ENCODE measurements at regions not wholly inside any gene's neighbourhood (a gene's known extent, or its start where the extent isn't known, plus 50 kb on each side); places are given as distances from the start of the nearest gene placed in this dataset.

DNA sequence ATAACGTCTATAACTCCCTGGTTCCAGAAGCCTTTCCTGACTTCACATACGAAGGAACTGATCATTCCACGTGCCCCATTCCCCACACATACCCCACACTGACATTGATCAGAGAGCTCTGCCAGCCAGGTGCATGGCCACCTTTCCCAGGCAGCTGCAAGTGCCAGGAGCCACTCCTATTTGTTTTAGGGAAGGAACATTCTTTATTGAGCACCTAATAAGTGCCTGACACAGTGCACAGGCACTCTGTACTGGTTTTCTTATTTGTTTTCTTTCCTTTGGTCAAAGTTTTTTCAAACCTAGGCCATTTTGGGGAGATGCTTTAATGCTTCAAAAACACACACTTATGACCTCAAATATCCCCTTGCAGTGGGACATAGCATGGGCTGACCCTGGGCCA is 50.0 kb downstream of the PITPNM2 start:
- H3K27ac ChIP-seq = no peak overlapping the region
- H3K9me3 ChIP-seq = no peaks in the 10 kb centered on the region
- intact Hi-C loops (cut with DNase I) = loop anchor here (10.0 kb wide), 1 partner anchor 56 kb away; no protein-coding TSS in a partner anchor
- H3K4me3 ChIP-seq (replicated peaks in 1 of 3) = no peak overlapping the region
- H3K27me3 ChIP-seq = no peaks in the 10 kb centered on the region
- 95 to 98% methylated on average over 3 of the region's 3 CpGs for WGBS, 2 donors
- no peak for TF ChIP-seq POLR2A (IDR thresholded peaks at IDR 0.05)
- TF ChIP-seq, protein P1, sequence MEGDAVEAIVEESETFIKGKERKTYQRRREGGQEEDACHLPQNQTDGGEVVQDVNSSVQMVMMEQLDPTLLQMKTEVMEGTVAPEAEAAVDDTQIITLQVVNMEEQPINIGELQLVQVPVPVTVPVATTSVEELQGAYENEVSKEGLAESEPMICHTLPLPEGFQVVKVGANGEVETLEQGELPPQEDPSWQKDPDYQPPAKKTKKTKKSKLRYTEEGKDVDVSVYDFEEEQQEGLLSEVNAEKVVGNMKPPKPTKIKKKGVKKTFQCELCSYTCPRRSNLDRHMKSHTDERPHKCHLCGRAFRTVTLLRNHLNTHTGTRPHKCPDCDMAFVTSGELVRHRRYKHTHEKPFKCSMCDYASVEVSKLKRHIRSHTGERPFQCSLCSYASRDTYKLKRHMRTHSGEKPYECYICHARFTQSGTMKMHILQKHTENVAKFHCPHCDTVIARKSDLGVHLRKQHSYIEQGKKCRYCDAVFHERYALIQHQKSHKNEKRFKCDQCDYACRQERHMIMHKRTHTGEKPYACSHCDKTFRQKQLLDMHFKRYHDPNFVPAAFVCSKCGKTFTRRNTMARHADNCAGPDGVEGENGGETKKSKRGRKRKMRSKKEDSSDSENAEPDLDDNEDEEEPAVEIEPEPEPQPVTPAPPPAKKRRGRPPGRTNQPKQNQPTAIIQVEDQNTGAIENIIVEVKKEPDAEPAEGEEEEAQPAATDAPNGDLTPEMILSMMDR (IDR thresholded peaks at IDR 0.05) = no peak
- no peaks in the 10 kb centered on the region for H3K36me3 ChIP-seq
- no peak for DNase-seq
- H3K4me1 ChIP-seq = peaks cover 0 to 9% of the 10 kb centered on the region in 2 donors

DNA sequence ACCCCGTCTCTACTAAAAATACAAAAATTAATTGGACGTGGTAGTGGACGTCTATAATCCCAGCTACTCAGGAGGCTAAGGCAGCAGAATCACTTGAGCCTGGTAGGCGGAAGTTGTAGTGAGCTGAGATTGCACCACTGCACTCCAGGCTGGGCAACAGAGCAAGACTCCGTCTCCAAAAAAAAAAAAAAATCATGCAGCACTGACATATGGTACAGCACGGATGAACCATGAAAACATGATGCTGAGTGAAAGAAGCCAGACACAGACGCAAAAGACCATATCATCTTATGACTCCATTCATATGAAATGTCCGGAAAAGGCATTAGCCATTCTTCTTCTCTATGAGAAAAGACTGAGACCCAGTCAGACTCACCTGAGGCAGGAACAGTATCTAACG is 50.4 kb downstream of the PITPNM2 start:
- intact Hi-C loops (cut with DNase I) = loop anchor here (10.0 kb wide), 1 partner anchor 56 kb away; no protein-coding TSS in a partner anchor
- no peak for TF ChIP-seq POLR2A (IDR thresholded peaks at IDR 0.05)
- WGBS, 2 donors = 92 to 93% methylated on average over 9 of the region's 9 CpGs

DNA sequence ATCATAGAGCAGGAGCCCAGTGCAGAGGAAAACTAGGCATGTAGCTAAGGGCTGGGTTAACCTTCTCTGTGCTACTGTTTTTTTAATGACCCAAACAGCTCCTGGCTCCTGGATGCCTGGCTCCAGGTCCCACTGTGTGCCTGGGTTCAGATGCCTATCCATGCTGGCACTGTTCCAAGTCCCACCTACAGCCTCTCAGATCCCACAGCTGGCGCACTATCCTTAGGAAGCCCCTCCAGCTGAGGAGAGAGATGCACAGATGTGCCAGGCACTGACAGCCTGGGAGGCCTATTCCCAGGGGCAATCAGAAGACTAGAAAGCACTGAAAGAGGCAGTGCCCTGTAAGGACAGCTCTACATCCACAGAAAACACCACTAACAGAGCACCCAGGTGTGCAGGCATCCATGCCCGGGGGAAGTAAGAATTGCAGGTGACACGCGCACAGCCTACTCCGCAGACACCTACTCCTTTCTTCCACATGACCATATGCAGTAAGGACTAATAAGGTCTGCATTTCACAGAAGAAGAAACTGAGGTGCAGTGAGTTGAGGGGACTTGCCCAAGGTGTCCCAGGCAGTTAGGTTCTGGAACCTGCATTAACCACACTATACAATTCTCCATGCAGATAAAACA is 51.2 kb downstream of the PITPNM2 start:
- 88 to 90% methylated on average over 5 of the region's 5 CpGs for WGBS, 2 donors
- Histone ChIP-seq H3K27me3 (no peaks in the 10 kb centered on the region), H3K27ac (no peak overlapping the region), H3K4me1 (peaks cover 0 to 5% of the 10 kb centered on the region in 2 donors), H3K36me3 (no peaks in the 10 kb centered on the region), H3K9me3 (no peaks in the 10 kb centered on the region), H3K4me3 (replicated peaks in 1 of 3) (no peak overlapping the region)
- TF ChIP-seq, protein P1 (IDR thresholded peaks at IDR 0.05) = no peak
- TF ChIP-seq POLR2A (IDR thresholded peaks at IDR 0.05) = no peak
- no peak for DNase-seq
- intact Hi-C loops (cut with DNase I) = loop anchor here (10.0 kb wide), 1 partner anchor 55 kb away; no protein-coding TSS in a partner anchor

More for the DNA sequence above, 50.4 kb downstream of the PITPNM2 start:
- H3K4me1 ChIP-seq = peaks cover 0 to 5% of the 10 kb centered on the region in 2 donors
- no peak for DNase-seq
- H3K9me3 ChIP-seq = no peaks in the 10 kb centered on the region
- no peaks in the 10 kb centered on the region for H3K27me3 ChIP-seq
- H3K36me3 ChIP-seq = no peaks in the 10 kb centered on the region
- no peak overlapping the region for H3K27ac ChIP-seq
- H3K4me3 ChIP-seq (replicated peaks in 1 of 3) = no peak overlapping the region

DNA sequence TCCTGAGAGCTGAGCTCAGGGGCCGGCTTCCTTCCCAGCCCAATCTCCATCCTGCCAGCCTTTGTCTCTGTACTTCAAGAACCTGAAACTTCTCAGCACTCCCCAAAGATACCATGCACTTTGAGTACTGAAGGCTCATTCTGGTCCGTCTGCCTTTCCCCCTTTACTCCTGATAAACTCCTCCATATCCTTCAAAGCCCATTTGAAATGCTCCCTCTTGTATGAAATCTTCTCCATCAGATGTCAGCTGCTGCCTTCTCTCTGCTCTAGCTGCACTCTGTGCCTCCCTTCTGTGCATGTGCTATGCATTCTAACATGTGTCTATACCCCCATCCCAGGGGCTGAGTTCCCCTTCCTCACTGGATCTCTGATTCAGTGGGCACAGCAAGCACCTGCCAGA is 52.1 kb downstream of the PITPNM2 start:
- peaks cover 0 to 13% of the 10 kb centered on the region in 2 donors for H3K4me1 ChIP-seq
- WGBS, 2 donors = 85 to 90% methylated on average over 2 of the region's 2 CpGs
- H3K27me3 ChIP-seq = no peaks in the 10 kb centered on the region
- intact Hi-C loops (cut with DNase I) = no loop called here
- H3K27ac ChIP-seq = no peak overlapping the region
- DNase-seq = no peak
- no peaks in the 10 kb centered on the region for H3K9me3 ChIP-seq
- no peaks in the 10 kb centered on the region for H3K36me3 ChIP-seq
- no peak overlapping the region for H3K4me3 ChIP-seq (replicated peaks in 1 of 3)
- TF ChIP-seq POLR2A (IDR thresholded peaks at IDR 0.05) = no peak
- TF ChIP-seq, protein P1 (IDR thresholded peaks at IDR 0.05) = no peak

DNA sequence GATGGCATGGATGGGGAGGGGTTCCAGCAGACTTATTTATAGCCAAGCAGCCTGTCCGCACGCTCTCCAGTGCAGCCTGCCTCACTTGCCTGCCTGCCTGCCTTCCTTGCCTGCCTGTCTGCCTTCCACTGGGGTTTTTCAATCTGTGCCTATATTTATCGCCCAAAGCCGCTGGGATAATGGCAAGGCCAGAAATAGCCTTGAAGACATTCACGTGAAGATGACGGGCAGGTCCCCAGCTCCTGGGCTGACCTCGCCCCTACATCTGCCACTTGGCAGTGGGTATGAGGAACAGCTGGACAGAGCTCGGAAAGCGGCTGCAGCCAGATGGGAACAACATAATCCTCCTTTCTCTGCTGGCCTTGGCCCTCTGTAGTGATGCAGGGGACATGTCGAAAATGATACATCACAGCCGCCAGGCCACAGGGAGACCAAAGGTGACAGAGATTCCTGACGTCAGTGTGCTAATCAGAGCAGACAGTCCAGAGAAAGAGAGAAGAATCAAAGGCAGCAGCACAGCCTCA is 53.3 kb downstream of the PITPNM2 start:
- WGBS, 2 donors = 81 to 87% methylated on average over 12 of the region's 12 CpGs
- H3K27me3 ChIP-seq = no peaks in the 10 kb centered on the region
- H3K4me3 ChIP-seq (replicated peaks in 1 of 3) = no peak overlapping the region
- H3K36me3 ChIP-seq = no peaks in the 10 kb centered on the region
- TF ChIP-seq, protein P1 (IDR thresholded peaks at IDR 0.05) = no peak
- TF ChIP-seq POLR2A (IDR thresholded peaks at IDR 0.05) = no peak
- H3K4me1 ChIP-seq = peaks cover 0 to 13% of the 10 kb centered on the region in 2 donors
- no peak for DNase-seq
- H3K9me3 ChIP-seq = no peaks in the 10 kb centered on the region
- intact Hi-C loops (cut with DNase I) = no loop called here
- no peak overlapping the region for H3K27ac ChIP-seq
